ENCODE measurements at regions not wholly inside any gene's neighbourhood (a gene's known extent, or its start where the extent isn't known, plus 50 kb on each side); places are given as distances from the start of the nearest gene placed in this dataset.

DNA sequence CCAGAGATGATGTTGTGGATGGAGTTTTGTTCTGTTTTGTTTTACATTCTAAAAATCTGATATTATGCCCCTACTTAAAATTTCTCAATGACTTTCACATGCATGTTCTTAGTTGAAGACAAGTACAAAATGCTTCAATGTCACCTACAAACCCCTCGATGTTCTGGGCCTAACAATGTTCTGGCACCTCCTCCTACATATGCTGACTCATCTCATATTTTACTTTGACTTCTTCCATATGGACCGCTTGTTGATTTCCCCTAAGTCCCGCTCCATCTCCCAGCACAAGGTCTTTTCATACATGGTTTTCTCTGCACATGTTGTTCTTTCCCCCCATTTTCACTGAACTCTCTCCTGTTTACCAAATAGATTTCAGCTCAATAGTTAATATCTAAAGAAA is 441.4 kb downstream of the CNTN6 start:
- no peaks in the 10 kb centered on the region for H3K36me3 ChIP-seq
- H3K4me3 ChIP-seq = no peak overlapping the region
- no peaks in the 10 kb centered on the region for H3K4me1 ChIP-seq
- H3K27ac ChIP-seq = no peak overlapping the region
- no peak for TF ChIP-seq POLR2A (IDR thresholded peaks at IDR 0.05)
- TF ChIP-seq, protein P1, sequence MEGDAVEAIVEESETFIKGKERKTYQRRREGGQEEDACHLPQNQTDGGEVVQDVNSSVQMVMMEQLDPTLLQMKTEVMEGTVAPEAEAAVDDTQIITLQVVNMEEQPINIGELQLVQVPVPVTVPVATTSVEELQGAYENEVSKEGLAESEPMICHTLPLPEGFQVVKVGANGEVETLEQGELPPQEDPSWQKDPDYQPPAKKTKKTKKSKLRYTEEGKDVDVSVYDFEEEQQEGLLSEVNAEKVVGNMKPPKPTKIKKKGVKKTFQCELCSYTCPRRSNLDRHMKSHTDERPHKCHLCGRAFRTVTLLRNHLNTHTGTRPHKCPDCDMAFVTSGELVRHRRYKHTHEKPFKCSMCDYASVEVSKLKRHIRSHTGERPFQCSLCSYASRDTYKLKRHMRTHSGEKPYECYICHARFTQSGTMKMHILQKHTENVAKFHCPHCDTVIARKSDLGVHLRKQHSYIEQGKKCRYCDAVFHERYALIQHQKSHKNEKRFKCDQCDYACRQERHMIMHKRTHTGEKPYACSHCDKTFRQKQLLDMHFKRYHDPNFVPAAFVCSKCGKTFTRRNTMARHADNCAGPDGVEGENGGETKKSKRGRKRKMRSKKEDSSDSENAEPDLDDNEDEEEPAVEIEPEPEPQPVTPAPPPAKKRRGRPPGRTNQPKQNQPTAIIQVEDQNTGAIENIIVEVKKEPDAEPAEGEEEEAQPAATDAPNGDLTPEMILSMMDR (IDR thresholded peaks at IDR 0.05 in 4 of 5, conservative IDR thresholded peaks at IDR 0.05 in 1 of 5) = no peak
- intact Hi-C loops (cut with DNase I; ENCODE audit: low total_unique reads) (no loop called here), in situ Hi-C loops (cut with MboI; ENCODE audit: low sequenced_read_pairs in 4 of 4) (no loop called here)
- H3K9me3 ChIP-seq = no peaks in the 10 kb centered on the region
- no peaks in the 10 kb centered on the region for H3K27me3 ChIP-seq
- ATAC-seq = no peak
- DNase-seq = no peak

DNA sequence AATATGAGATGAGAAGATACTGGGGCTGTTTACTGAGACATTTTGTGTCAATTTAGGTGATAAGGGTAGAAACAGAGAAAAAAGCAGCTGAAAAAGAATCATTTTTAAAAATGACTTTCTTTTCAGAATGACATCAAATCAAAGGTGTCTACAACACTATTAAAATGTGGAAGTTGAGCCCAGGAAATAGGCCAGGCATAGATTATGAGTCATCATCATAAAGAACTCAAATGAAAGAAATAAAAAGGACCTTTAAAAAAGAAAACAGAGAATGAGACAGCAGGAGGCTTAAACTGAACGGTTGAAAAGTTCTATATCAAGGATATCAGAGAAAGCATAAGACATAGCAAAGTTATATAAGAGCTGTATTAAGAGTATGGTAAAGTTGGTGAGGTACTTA is 442.5 kb downstream of the CNTN6 start:
- Histone ChIP-seq H3K27ac (no peak overlapping the region), H3K9me3 (no peaks in the 10 kb centered on the region), H3K27me3 (no peaks in the 10 kb centered on the region), H3K36me3 (no peaks in the 10 kb centered on the region), H3K4me3 (no peak overlapping the region), H3K4me1 (no peaks in the 10 kb centered on the region)
- DNase-seq (no peak), ATAC-seq (no peak)
- in situ Hi-C loops (cut with MboI; ENCODE audit: low sequenced_read_pairs in 4 of 4) = no loop called here
- TF ChIP-seq, protein P1 (IDR thresholded peaks at IDR 0.05 in 4 of 5, conservative IDR thresholded peaks at IDR 0.05 in 1 of 5) = no peak
- no peak for TF ChIP-seq POLR2A (IDR thresholded peaks at IDR 0.05)
- intact Hi-C loops (cut with DNase I; ENCODE audit: low total_unique reads) = no loop called here

DNA sequence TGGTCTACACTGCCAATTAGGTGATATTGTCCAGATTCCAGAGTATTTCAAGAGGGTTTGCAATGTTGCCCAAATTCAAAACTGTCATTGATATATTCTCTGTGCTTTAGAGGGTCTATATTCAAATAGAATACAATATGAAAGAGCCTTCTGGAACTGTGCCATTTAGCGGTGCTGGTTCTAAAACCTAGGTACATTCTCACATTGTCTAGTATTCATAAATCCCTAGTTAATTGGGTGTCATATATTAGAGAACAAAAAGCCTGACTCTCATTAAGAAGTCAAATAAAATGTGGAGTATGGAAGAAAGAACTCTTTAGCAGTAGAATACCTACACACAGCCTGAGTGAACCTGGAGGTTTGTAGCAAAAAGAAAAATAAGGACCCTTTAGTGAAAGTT is 447.9 kb downstream of the CNTN6 start:
- Histone ChIP-seq H3K9me3 (no peaks in the 10 kb centered on the region), H3K36me3 (no peaks in the 10 kb centered on the region), H3K4me1 (no peaks in the 10 kb centered on the region), H3K27me3 (no peaks in the 10 kb centered on the region), H3K27ac (no peak overlapping the region), H3K4me3 (no peak overlapping the region)
- in situ Hi-C loops (cut with MboI; ENCODE audit: low sequenced_read_pairs in 4 of 4) = no loop called here
- intact Hi-C loops (cut with DNase I; ENCODE audit: low total_unique reads) = no loop called here
- TF ChIP-seq, protein P1 (IDR thresholded peaks at IDR 0.05 in 4 of 5, conservative IDR thresholded peaks at IDR 0.05 in 1 of 5) = no peak
- TF ChIP-seq POLR2A (IDR thresholded peaks at IDR 0.05) = no peak
- ATAC-seq (no peak), DNase-seq (no peak)

DNA sequence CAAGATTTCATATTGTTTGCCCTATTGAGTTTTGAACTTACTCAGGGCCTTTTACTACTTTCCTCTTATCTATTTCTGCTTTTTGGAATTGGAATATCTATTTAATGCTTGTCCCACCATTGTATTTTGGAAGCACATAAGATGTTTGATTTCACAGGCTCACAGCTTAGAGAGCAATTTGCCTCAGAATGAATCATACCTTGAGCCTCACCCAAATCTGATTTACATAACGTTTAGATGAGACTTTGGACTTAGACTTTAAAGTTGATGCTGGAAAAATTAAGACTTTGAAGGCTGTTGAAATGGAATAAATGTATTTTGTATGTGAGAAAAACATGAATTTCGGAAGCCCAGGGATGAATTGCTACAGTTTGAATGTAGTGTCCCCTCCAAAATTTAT is 458.9 kb downstream of the CNTN6 start:
- no peak overlapping the region for H3K27ac ChIP-seq

DNA sequence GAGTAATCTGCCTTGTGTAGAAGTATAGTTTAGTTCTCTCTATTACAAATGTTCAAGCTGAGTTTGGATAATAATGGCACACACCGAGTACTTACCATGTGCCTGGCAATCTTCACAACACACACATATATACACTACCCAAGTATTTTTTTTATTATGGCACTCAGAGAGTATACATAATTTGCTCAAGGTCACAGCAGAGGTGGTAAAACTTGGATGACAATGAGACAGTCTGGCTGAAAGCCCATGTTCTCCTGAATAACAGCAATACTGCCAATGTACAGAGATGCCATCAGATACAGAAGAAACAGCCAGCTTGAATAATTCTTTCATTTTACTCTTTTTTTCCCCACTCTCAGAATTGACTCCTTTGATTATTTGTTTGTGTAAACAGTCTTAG is 460.0 kb downstream of the CNTN6 start:
- ATAC-seq = no peak
- Histone ChIP-seq H3K9me3 (no peaks in the 10 kb centered on the region), H3K36me3 (no peaks in the 10 kb centered on the region), H3K27me3 (no peaks in the 10 kb centered on the region), H3K27ac (no peak overlapping the region), H3K4me3 (no peak overlapping the region), H3K4me1 (no peaks in the 10 kb centered on the region)
- in situ Hi-C loops (cut with MboI; ENCODE audit: low sequenced_read_pairs in 4 of 4) = no loop called here
- intact Hi-C loops (cut with DNase I; ENCODE audit: low total_unique reads) = no loop called here
- no peak for TF ChIP-seq POLR2A (IDR thresholded peaks at IDR 0.05)
- TF ChIP-seq, protein P1 (IDR thresholded peaks at IDR 0.05 in 4 of 5, conservative IDR thresholded peaks at IDR 0.05 in 1 of 5) = no peak
- no peak for DNase-seq

More for the DNA sequence above, 458.9 kb downstream of the CNTN6 start:
- Histone ChIP-seq H3K36me3 (no peaks in the 10 kb centered on the region), H3K4me1 (no peaks in the 10 kb centered on the region), H3K9me3 (no peaks in the 10 kb centered on the region), H3K27me3 (no peaks in the 10 kb centered on the region), H3K4me3 (no peak overlapping the region)
- no peak for ATAC-seq
- in situ Hi-C loops (cut with MboI; ENCODE audit: low sequenced_read_pairs in 4 of 4) = no loop called here
- no peak for DNase-seq
- TF ChIP-seq, protein P1 (IDR thresholded peaks at IDR 0.05 in 4 of 5, conservative IDR thresholded peaks at IDR 0.05 in 1 of 5) = no peak
- TF ChIP-seq POLR2A (IDR thresholded peaks at IDR 0.05) = no peak
- intact Hi-C loops (cut with DNase I; ENCODE audit: low total_unique reads) = no loop called here

All from gastrocnemius medialis (tissue), 4 donors.